Adrenal gland (tissue), 9 donors: ENCODE measurements at regions not wholly inside any gene's neighbourhood (a gene's known extent, or its start where the extent isn't known, plus 50 kb on each side); places are given as distances from the start of the nearest gene placed in this dataset.

ENCODE experiments used
- DNase-seq, 7 donors: peaks; one replicate each; pipeline ENCODE4 v3.0.0-alpha.2; 2019 to 2020
- H3K27ac ChIP-seq, 5 donors: fragments of 200-600 bp; sonication (generic) in 4 of 5; 1 replicate in 3 of 5; 2 replicates in 2 of 5; pipeline versions ENCODE4 v1.5.1 to v1.8.0; 2016 to 2020; ENCODE audit warnings: mild to moderate bottlenecking in 1 of 5
- H3K27me3 ChIP-seq: fragments of 200-600 bp; 2 replicates; pipeline ENCODE4 v1.8.0; 2021
- H3K36me3 ChIP-seq, 2 donors: fragments of 200-600 bp; replicated peaks in 1 of 2; 1 replicate in 1 of 2; 2 replicates in 1 of 2; pipeline versions ENCODE4 v1.5.1 to v1.8.0; 2018 to 2022
- H3K4me1 ChIP-seq, 2 donors: fragments of 200-600 bp; replicated peaks in 1 of 2; 1 replicate in 1 of 2; 2 replicates in 1 of 2; pipeline versions ENCODE4 v1.5.1 to v1.8.0; 2018 to 2021
- H3K4me3 ChIP-seq, 4 donors: fragments of 200-600 bp; sonication (generic) in 3 of 4; one replicate each; pipeline ENCODE4 v1.5.1; 2016 to 2018
- H3K9me3 ChIP-seq, 3 donors: fragments of 200-600 bp; sonication (generic) in 1 of 3; replicated peaks in 1 of 3; 1 replicate in 2 of 3; 2 replicates in 1 of 3; pipeline versions ENCODE4 v1.5.1 to v1.8.0; 2016 to 2021
- CTCF ChIP-seq, 6 experiments: fragments of 450-650 bp in 4 of 6; fragments of 200-600 bp in 2 of 6; sonication (generic) in 1 of 6; IDR thresholded peaks; 1 replicate in 5 of 6; 2 replicates in 1 of 6; pipeline versions ENCODE4 v1.5.1 to v1.8.0; 2016 to 2021; ENCODE audit warnings: antibody characterized with exemption in 6 of 6, mild to moderate bottlenecking in 2 of 6, moderate library complexity in 1 of 6
- POLR2A ChIP-seq, 2 donors: fragments of 450-650 bp; IDR thresholded peaks; one replicate each; pipeline ENCODE4 v1.6.1; 2017; ENCODE audit warnings: antibody characterized with exemption in 2 of 2, mild to moderate bottlenecking in 2 of 2, moderate library complexity in 1 of 2
- WGBS, 4 donors: extraction: QIAGEN DNeasy Blood & Tissue Kit in 2 of 4; methylation state at CpG; one replicate each; pipeline versions ENCODE4 v1.1.5 to v1.1.7; 2013 to 2017; 5-methylcytosine and 5-hydroxymethylcytosine counted together
- intact Hi-C, 2 donors: fragments of 100-400 bp; cut with DNase I; formaldehyde crosslinking; loops; one replicate each; pipeline versions ENCODE4 v1.14.1 to v1.15.0; 2022 to 2023
- donor health status: healthy with polysubstance abuse.
- donor health status: Bipolar disorder and iron deficiency.
- donor health status: DM: yes; HTN: yes; CAD: no.
- donor health status: DM: no; HTN: no; CAD: no.
- donor health status: DM: no; HTN: no; CAD: no.

DNA sequence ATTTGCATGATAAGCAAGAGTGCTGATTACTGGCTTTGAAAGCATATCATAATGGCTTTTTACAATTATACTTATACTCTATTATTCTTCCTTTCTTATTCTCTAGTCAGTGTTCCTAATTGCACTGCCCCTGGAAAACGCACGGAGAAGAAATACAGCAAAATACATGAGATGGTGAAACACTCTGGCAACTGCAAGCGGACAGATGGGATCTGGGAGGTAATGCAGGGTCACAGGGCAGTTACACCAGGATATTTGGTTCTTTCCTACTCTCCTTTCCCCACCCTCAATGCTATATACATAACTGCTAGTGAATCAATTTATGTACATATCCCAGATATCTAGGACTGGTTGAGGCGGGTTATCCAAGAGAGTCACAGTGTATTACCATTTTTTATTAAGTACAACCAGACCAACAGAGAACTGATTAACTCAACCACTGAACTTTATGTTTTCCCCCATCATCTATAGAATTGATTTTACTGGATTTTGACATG lies 423.7 kb downstream of the ZSWIM6 start:
- DNase-seq = no peak
- intact Hi-C loops = no loop called here
- WGBS, 4 donors = 73 to 94% (median 89%) methylated on average over 4 of the region's 4 CpGs
- no peak for TF ChIP-seq CTCF (IDR thresholded peaks at IDR 0.05)
- TF ChIP-seq POLR2A (IDR thresholded peaks at IDR 0.05) = no peak
- H3K27ac ChIP-seq = no peak overlapping the region
- H3K9me3 ChIP-seq = no peaks in the 10 kb centered on the region
- H3K4me3 ChIP-seq = no peak overlapping the region
- H3K27me3 ChIP-seq = no peaks in the 10 kb centered on the region
- no peaks in the 10 kb centered on the region for H3K4me1 ChIP-seq
- H3K36me3 ChIP-seq = no peaks in the 10 kb centered on the region

DNA sequence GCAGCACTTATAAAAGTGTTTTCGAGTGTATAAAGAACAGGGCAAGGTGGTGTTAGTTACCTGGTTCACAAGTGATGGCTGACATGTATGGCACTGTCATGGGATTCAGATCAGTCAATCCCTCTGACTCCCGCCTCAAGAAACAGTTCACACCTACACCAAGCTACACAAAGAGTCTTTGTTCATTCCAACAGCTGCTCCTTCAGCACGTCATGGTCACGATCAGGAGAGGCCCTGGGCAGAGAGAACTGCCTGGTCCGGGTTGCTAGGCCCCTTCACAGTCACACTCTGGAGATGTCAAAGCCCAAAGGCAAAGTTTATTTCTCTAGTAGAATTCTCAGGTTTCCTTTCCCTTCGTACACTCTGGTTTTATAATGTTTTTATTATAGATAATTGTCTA lies 426.7 kb downstream of the ZSWIM6 start:
- TF ChIP-seq POLR2A (IDR thresholded peaks at IDR 0.05) (no peak), CTCF (IDR thresholded peaks at IDR 0.05) (no peak)

DNA sequence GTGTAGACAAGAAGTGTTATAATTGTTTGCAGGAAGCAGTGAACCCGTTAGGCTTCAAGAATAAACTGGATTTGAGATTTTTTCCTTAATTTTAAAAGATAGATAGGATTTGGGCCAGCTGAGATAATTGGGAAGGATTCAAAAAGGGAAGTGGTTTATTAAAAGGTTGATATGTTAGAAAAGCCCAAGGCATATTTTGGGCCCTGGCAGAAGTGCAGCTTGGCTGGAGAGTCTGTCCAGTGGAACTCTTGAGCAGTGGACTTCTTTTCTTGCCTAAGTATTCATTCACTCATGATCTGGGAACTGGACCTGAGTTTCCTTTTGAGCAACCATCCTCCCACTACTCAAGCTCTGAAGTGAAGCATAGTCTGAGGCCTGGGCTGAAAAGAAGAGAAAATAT lies 433.4 kb downstream of the ZSWIM6 start:
- Histone ChIP-seq H3K9me3 (no peaks in the 10 kb centered on the region), H3K4me3 (no peak overlapping the region), H3K27ac (no peak overlapping the region), H3K4me1 (no peaks in the 10 kb centered on the region), H3K36me3 (no peaks in the 10 kb centered on the region), H3K27me3 (peaks cover 4% of the 10 kb centered on the region)
- DNase-seq = no peak
- intact Hi-C loops = no loop called here
- TF ChIP-seq CTCF (IDR thresholded peaks at IDR 0.05) = no peak
- no peak for TF ChIP-seq POLR2A (IDR thresholded peaks at IDR 0.05)
- WGBS, 4 donors = 54 to 66% (median 61%) methylated on average over 1 of the region's 1 CpG

More for the DNA sequence above, 426.7 kb downstream of the ZSWIM6 start:
- intact Hi-C loops = no loop called here
- H3K4me3 ChIP-seq = no peak overlapping the region
- no peaks in the 10 kb centered on the region for H3K9me3 ChIP-seq
- DNase-seq = no peak
- 82 to 90% (median 86%) methylated on average over 6 of the region's 6 CpGs for WGBS, 4 donors
- H3K27me3 ChIP-seq = no peaks in the 10 kb centered on the region
- H3K27ac ChIP-seq = no peak overlapping the region
- H3K36me3 ChIP-seq = no peaks in the 10 kb centered on the region
- no peaks in the 10 kb centered on the region for H3K4me1 ChIP-seq

DNA sequence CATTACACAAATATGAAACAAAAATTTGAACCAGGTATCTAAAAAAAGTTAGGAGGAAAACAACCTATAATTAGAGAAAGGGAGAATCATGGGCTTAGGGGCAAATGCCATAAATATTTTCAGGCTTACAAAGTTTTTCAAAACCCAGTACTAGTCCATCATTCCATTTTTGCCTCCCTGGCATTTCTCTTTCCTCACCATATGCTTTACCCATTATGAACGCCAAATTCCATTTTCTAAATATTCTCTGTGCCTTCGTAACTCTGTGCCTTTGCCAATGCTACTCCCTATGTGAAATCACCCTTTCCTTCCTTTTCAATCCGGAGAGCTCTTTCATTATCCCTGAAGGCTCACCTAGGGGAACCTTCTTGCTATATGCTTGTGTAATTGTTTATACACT lies 434.1 kb downstream of the ZSWIM6 start:
- no peak for TF ChIP-seq CTCF (IDR thresholded peaks at IDR 0.05)
- TF ChIP-seq POLR2A (IDR thresholded peaks at IDR 0.05) = no peak
- Histone ChIP-seq H3K27me3 (peaks cover 4% of the 10 kb centered on the region), H3K4me1 (no peaks in the 10 kb centered on the region), H3K36me3 (no peaks in the 10 kb centered on the region), H3K27ac (no peak overlapping the region), H3K4me3 (no peak overlapping the region), H3K9me3 (no peaks in the 10 kb centered on the region)
- DNase-seq = no peak
- intact Hi-C loops = no loop called here
- 76 to 87% (median 81%) methylated on average over 3 of the region's 3 CpGs for WGBS, 4 donors
